ENCODE measurements at regions not wholly inside any gene's neighbourhood (a gene's known extent, or its start where the extent isn't known, plus 50 kb on each side); places are given as distances from the start of the nearest gene placed in this dataset.

GRCh38 chr21:18164483-18164882, 80.2 kb upstream of the CHODL start:
- TF ChIP-seq CTCF (IDR thresholded peaks at IDR 0.05; ENCODE audit: low read depth, low read length): no peak
- H3K4me3 ChIP-seq (ENCODE audit: low read depth, low read length): no peak overlapping the region

GRCh38 chr21:18163956-18164355, 80.7 kb upstream of the CHODL start:
- TF ChIP-seq CTCF (IDR thresholded peaks at IDR 0.05; ENCODE audit: low read depth, low read length): no peak
- no peak overlapping the region for H3K4me3 ChIP-seq (ENCODE audit: low read depth, low read length)

- no peak overlapping the region for H3K4me3 ChIP-seq (ENCODE audit: low read depth, low read length)
- TF ChIP-seq CTCF (IDR thresholded peaks at IDR 0.05; ENCODE audit: low read depth, low read length): no peak
Observed at GRCh38 chr21:18161841-18162240, 82.8 kb upstream of the CHODL start.

GRCh38 chr21:18157406-18157805, 87.2 kb upstream of the CHODL start:
- no peak overlapping the region for H3K4me3 ChIP-seq (ENCODE audit: low read depth, low read length)
- no peak for TF ChIP-seq CTCF (IDR thresholded peaks at IDR 0.05; ENCODE audit: low read depth, low read length)

- no peak overlapping the region for H3K4me3 ChIP-seq (ENCODE audit: low read depth, low read length)
Observed at GRCh38 chr21:18155508-18156193, 89.0 kb upstream of the CHODL start.

GRCh38 chr21:18153063-18153462, 91.6 kb upstream of the CHODL start:
- TF ChIP-seq CTCF (IDR thresholded peaks at IDR 0.05; ENCODE audit: low read depth, low read length): no peak

More at GRCh38 chr21:18155508-18156193, 89.0 kb upstream of the CHODL start:
- TF ChIP-seq CTCF (IDR thresholded peaks at IDR 0.05; ENCODE audit: low read depth, low read length): no peak

GRCh38 chr21:18152371-18152770, 92.3 kb upstream of the CHODL start:
- TF ChIP-seq CTCF (IDR thresholded peaks at IDR 0.05; ENCODE audit: low read depth, low read length): no peak
- H3K4me3 ChIP-seq (ENCODE audit: low read depth, low read length): no peak overlapping the region

More at GRCh38 chr21:18153063-18153462, 91.6 kb upstream of the CHODL start:
- H3K4me3 ChIP-seq (ENCODE audit: low read depth, low read length): no peak overlapping the region
